Lower leg skin (tissue), 4 donors: ENCODE measurements at regions not wholly inside any gene's neighbourhood (a gene's known extent, or its start where the extent isn't known, plus 50 kb on each side); places are given as distances from the start of the nearest gene placed in this dataset.
A peak's percentile ranks its signal among the peaks of the same experiment; 100 is the strongest.

Experiments used
- DNase-seq, 2 donors: peaks; one replicate each; pipeline ENCODE4 v3.0.0-alpha.2; 2019; ENCODE audit warnings: low spot score in 2 of 2
- H3K4me3 ChIP-seq: fragments of 200-600 bp; sonication (generic); 2 replicates; pipeline ENCODE4 v1.5.1; 2017; ENCODE audit warnings: mild to moderate bottlenecking, low read depth; ENCODE audit not compliant: poor library complexity, severe bottlenecking
- POLR2A ChIP-seq, 2 donors: fragments of 450-650 bp; IDR thresholded peaks; one replicate each; pipeline ENCODE4 v1.6.1; 2016 to 2017; ENCODE audit warnings: antibody characterized with exemption in 2 of 2, mild to moderate bottlenecking in 1 of 2, moderate library complexity in 1 of 2
- WGBS, 2 donors: methylation state at CpG; one replicate each; pipeline ENCODE4 v1.1.5; 2018; 5-methylcytosine and 5-hydroxymethylcytosine counted together
- intact Hi-C: fragments of 100-400 bp; cut with DNase I; formaldehyde crosslinking; loops from one replicate; pipeline ENCODE4 v1.15.0; 2023; ENCODE audit warnings: low total_unique reads
- TF ChIP-seq, protein P1 (sequence below), 3 donors: fragments of 450-650 bp; IDR thresholded peaks; one replicate each; pipeline ENCODE4 v1.5.1; 2016; ENCODE audit warnings: antibody characterized with exemption in 3 of 3, mild to moderate bottlenecking in 3 of 3, moderate library complexity in 2 of 3

DNA sequence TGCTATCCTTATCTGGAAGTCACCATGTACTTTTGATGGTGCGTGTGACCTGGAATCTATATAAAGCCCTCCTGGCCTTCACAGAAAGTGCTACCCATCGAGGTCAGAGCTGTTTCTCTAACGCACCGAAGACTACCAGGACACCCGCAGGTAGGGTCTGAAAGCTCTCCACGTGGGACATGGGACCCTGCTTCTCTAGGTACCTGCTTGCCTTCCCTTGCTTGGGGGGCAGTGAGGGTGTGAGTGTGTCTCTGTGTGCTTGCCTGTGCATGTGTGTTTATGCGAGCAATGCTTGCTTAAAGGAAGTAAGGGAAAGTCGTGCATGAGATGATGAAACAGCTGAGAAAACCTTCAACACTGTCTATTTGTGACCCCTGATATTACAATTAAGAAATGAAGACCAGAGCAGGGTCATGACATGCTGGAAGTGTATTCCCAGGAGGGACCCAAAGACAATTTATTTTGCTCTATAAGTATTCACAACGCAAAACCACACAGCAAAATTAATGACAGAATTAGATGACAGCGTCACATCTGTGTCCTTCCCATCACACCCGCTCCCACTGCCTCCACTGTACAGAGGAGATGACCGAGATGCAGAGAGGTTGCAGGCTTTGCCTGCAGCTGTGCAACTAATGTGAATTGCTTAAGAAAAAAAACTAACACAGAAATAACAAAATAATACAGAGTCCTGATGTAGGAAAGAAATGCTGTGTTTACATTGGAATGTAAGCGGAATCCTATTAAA lies 76.4 kb upstream of the HELT start:
- intact Hi-C loops = no loop called here

GRCh38 chr4:184942444-184943425 lies 75.6 kb upstream of the HELT start:
- intact Hi-C loops = no loop called here
- WGBS, 2 donors = 84 to 86% methylated on average over 13 of the region's 13 CpGs
- peak in 1 of 2 donors; percentile 81 for DNase-seq
- TF ChIP-seq, protein P1, sequence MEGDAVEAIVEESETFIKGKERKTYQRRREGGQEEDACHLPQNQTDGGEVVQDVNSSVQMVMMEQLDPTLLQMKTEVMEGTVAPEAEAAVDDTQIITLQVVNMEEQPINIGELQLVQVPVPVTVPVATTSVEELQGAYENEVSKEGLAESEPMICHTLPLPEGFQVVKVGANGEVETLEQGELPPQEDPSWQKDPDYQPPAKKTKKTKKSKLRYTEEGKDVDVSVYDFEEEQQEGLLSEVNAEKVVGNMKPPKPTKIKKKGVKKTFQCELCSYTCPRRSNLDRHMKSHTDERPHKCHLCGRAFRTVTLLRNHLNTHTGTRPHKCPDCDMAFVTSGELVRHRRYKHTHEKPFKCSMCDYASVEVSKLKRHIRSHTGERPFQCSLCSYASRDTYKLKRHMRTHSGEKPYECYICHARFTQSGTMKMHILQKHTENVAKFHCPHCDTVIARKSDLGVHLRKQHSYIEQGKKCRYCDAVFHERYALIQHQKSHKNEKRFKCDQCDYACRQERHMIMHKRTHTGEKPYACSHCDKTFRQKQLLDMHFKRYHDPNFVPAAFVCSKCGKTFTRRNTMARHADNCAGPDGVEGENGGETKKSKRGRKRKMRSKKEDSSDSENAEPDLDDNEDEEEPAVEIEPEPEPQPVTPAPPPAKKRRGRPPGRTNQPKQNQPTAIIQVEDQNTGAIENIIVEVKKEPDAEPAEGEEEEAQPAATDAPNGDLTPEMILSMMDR (IDR thresholded peaks at IDR 0.05) = no peak
- TF ChIP-seq POLR2A (IDR thresholded peaks at IDR 0.05) = no peak
- no peak overlapping the region for H3K4me3 ChIP-seq

More for the DNA sequence above, 76.4 kb upstream of the HELT start:
- 72 to 73% methylated on average over 13 of the region's 13 CpGs for WGBS, 2 donors
- DNase-seq = peak in 1 of 2 donors; percentile 26
- H3K4me3 ChIP-seq = no peak overlapping the region
- TF ChIP-seq POLR2A (IDR thresholded peaks at IDR 0.05) = no peak
- TF ChIP-seq, protein P1 (IDR thresholded peaks at IDR 0.05) = no peak

- intact Hi-C loops = no loop called here
- H3K4me3 ChIP-seq = no peak overlapping the region
- TF ChIP-seq, protein P1 (IDR thresholded peaks at IDR 0.05) = no peak
- no peak for TF ChIP-seq POLR2A (IDR thresholded peaks at IDR 0.05)
- peak in 1 of 2 donors; percentile 14 for DNase-seq
- WGBS, 2 donors = 48 to 71% methylated on average over 3 of the region's 3 CpGs
These were observed 69.3 kb upstream of the HELT start for GRCh38 chr4:184949020-184949419.

GRCh38 chr4:184950117-184950830 lies 68.0 kb upstream of the HELT start:
- no peak overlapping the region for H3K4me3 ChIP-seq
- TF ChIP-seq, protein P1 (IDR thresholded peaks at IDR 0.05) = no peak
- TF ChIP-seq POLR2A (IDR thresholded peaks at IDR 0.05) = no peak
- peak in 1 of 2 donors; percentile 50 for DNase-seq
- intact Hi-C loops = no loop called here
- WGBS, 2 donors = 93 to 94% methylated on average over 9 of the region's 9 CpGs

- no peak overlapping the region for H3K4me3 ChIP-seq
- 82 to 83% methylated on average over 13 of the region's 13 CpGs for WGBS, 2 donors
- peak in 1 of 2 donors; percentile 56 for DNase-seq
- no peak for TF ChIP-seq POLR2A (IDR thresholded peaks at IDR 0.05)
- TF ChIP-seq, protein P1 (IDR thresholded peaks at IDR 0.05) = no peak
- intact Hi-C loops = no loop called here
These were observed 67.4 kb upstream of the HELT start for GRCh38 chr4:184950926-184951325.
